Natural killer cell treated with Interleukin-12 subunit alpha and Interleukin-12 subunit beta and Interleukin-15 and Interleukin-18, amount 100 ng/mL, for 72 hours (primary cell): ENCODE measurements at regions not wholly inside any gene's neighbourhood (a gene's known extent, or its start where the extent isn't known, plus 50 kb on each side); places are given as distances from the start of the nearest gene placed in this dataset.

Source experiments
- ATAC-seq, 2 donors: fragments of 150-1000 bp; cut with Tn5 transposase in 1 of 2; sonication (Bioruptor Pico), chemical (Tn5 transposase) in 1 of 2; 2 replicates each; pipeline ENCODE4 v1.10.0; 2021
- DNase-seq: peaks from one replicate; pipeline ENCODE4 v3.0.0; 2022; ENCODE audit warnings: low spot score
- H3K27ac Mint-ChIP-seq, 2 donors: 1 replicate in 1 of 2; 2 replicates in 1 of 2; pipeline ENCODE4 v1.8.0; 2022; ENCODE audit warnings: mixed read lengths in 2 of 2, mild to moderate bottlenecking in 1 of 2, moderate library complexity in 1 of 2
- H3K27me3 Mint-ChIP-seq, 2 donors: 1 replicate in 1 of 2; 2 replicates in 1 of 2; pipeline ENCODE4 v1.8.0; 2022; ENCODE audit warnings: mixed read lengths in 2 of 2
- H3K36me3 Mint-ChIP-seq: one replicate; pipeline ENCODE4 v1.8.0; 2022; ENCODE audit warnings: mixed read lengths
- H3K4me1 Mint-ChIP-seq, 2 donors: 1 replicate in 1 of 2; 2 replicates in 1 of 2; pipeline ENCODE4 v1.8.0; 2022; ENCODE audit warnings: low read depth in 2 of 2, mixed read lengths in 2 of 2, mild to moderate bottlenecking in 1 of 2
- H3K4me3 Mint-ChIP-seq: one replicate; pipeline ENCODE4 v1.8.0; 2022; ENCODE audit warnings: mixed read lengths
- H3K9me3 Mint-ChIP-seq: 2 replicates; pipeline ENCODE4 v1.8.0; 2022; ENCODE audit warnings: mixed read lengths

DNA sequence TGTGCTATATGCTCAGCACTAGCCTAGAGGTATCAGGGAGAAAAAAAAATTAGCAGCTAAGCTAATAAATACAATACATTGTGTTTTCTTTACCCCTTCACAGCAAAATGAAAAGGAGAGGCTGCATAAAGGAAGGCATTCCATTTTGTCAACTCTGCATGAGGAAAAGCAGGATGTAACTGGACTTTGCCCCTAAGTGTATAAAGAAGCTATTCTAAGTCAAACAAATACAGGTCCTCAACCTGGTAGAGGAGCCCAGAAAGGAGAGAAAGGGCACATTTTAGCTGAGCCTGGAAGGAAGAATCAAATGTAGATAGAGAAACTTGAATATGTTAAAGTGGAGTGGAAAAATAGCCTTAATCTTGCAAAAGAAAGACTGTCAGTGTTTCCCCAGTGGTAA lies 89.0 kb upstream of the SPRED1 start:
- no peaks in the 10 kb centered on the region for H3K9me3 Mint-ChIP-seq
- no peaks in the 10 kb centered on the region for H3K36me3 Mint-ChIP-seq
- DNase-seq = no peak
- peaks cover 24 to 40% of the 10 kb centered on the region in 2 donors for H3K27me3 Mint-ChIP-seq
- H3K4me3 Mint-ChIP-seq = no peak overlapping the region
- no peak for ATAC-seq
- no peak overlapping the region for H3K27ac Mint-ChIP-seq
- no peaks in the 10 kb centered on the region for H3K4me1 Mint-ChIP-seq

DNA sequence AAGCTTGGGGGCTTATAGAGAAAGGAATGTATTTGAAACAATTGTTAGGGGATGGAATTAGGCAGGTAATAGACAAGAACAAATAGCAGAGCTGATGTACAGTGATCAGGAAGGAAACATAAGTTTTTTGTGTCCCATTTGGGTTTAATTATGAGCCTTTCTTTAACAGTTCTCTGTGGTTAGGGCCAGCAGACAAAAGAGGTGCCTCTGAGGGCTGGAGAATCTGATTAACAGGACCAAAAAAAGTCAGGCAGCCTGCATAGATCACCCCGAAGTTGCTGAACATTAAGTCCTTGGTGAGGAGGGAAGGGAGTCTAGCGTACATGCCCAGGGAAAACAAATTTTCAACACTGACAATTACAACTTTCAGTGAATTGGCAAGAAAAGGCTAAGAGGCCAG lies 88.6 kb upstream of the SPRED1 start:
- DNase-seq = no peak
- ATAC-seq = no peak
- no peak overlapping the region for H3K27ac Mint-ChIP-seq
- no peaks in the 10 kb centered on the region for H3K4me1 Mint-ChIP-seq
- no peak overlapping the region for H3K4me3 Mint-ChIP-seq
- no peaks in the 10 kb centered on the region for H3K36me3 Mint-ChIP-seq
- peaks cover 20 to 36% of the 10 kb centered on the region in 2 donors for H3K27me3 Mint-ChIP-seq
- H3K9me3 Mint-ChIP-seq = no peaks in the 10 kb centered on the region

DNA sequence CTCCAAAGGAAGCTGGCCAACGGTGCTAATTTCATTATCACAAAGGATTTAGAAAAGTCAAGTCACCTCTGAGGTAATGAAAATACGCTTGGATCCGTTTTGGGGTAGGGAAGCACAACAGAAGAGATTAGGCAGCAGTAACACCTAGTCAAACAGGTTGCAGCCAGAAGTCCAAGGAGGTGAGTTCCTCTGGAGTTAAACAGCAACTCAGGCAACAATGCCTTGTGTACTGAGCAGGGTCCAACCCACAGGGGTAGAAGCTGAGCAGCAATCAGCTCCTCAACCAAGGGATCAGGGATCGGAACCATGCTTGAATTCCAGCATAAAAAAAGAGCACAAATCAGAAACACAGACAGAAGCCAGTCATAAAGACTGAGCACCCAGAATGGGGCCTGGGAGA lies 88.1 kb upstream of the SPRED1 start:
- Mint-ChIP-seq H3K4me3 (no peak overlapping the region), H3K27ac (no peak overlapping the region), H3K36me3 (no peaks in the 10 kb centered on the region), H3K9me3 (no peaks in the 10 kb centered on the region), H3K4me1 (no peaks in the 10 kb centered on the region), H3K27me3 (peaks cover 20 to 34% of the 10 kb centered on the region in 2 donors)
- ATAC-seq = no peak
- no peak for DNase-seq

DNA sequence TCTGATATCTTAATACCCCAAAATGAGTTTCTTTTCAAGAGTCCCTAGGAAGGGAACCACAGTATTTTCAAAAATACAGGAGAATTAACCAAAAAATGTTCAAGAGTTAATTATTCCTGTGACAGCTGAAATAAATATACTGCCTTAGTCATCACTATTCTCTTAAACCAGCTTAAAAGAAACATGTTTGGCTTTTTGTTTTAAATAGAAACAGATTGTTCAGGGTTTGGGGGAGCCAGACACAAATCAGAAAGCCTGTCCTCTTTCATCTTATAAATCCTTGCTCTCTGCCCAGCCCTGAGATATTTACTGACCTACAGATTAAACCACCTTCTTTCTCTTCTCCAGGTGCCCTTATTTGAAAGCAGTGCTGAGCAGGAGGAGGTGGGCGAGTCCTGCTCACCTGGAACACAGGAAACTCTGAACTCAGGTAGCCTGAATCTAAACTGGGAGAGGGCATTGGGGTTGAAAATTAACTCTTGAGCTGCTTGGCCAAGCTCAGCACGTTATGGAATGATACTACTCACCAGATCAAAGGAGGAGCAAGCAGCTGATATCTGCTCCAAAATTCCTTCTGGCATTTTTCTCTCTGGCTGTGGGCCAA lies 84.1 kb upstream of the SPRED1 start:
- ATAC-seq = no peak
- Mint-ChIP-seq H3K9me3 (no peaks in the 10 kb centered on the region), H3K27me3 (peaks cover 17 to 32% of the 10 kb centered on the region in 2 donors), H3K4me3 (no peak overlapping the region), H3K36me3 (no peaks in the 10 kb centered on the region), H3K4me1 (no peaks in the 10 kb centered on the region), H3K27ac (no peak overlapping the region)
- DNase-seq = no peak

DNA sequence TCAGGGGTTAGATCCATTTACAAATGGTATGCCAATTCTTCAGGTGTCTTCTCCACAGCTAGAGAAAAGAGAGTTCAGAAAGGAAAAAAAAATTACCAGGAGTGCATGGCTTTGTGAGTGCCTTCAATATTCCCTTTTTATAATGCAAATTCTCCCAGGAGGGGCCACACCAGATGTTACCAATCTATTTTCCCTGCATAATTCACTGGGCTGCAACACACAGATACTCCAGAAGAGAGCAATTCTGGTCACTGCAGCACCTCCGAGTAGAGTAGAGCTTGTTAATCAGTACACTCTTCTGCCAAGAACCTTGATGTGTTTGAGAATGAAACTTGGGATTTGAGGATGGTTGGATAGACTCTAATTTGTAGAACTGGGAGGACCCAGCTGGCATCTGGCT lies 80.7 kb upstream of the SPRED1 start:
- DNase-seq = no peak
- no peak overlapping the region for H3K4me3 Mint-ChIP-seq
- H3K27ac Mint-ChIP-seq = no peak overlapping the region
- no peaks in the 10 kb centered on the region for H3K36me3 Mint-ChIP-seq
- ATAC-seq = no peak
- no peaks in the 10 kb centered on the region for H3K9me3 Mint-ChIP-seq
- peaks cover 17 to 54% of the 10 kb centered on the region in 2 donors for H3K27me3 Mint-ChIP-seq
- H3K4me1 Mint-ChIP-seq = no peaks in the 10 kb centered on the region

DNA sequence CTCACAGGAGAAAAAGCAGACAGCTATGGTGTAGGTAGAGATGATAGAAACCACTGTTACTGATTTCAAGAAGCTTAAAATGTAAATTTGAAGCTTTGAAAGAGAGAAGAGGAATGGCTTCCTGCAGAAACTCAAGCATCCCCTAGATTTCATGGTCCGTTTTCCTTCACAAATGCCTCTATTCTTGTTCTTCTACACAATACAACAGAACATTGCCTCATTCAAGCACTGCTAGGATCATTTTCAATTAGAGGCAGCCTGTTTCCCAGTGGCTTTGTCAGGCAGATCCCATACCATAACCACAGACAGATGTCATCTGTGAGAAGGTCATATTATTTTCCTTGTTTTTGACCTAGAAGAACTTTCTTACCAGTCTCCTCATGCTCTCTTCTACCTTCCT lies 77.9 kb upstream of the SPRED1 start:
- no peaks in the 10 kb centered on the region for H3K36me3 Mint-ChIP-seq
- DNase-seq (no peak), ATAC-seq (no peak)
- no peaks in the 10 kb centered on the region for H3K9me3 Mint-ChIP-seq
- peaks cover 23 to 55% of the 10 kb centered on the region in 2 donors for H3K27me3 Mint-ChIP-seq
- no peaks in the 10 kb centered on the region for H3K4me1 Mint-ChIP-seq
- H3K4me3 Mint-ChIP-seq = no peak overlapping the region
- H3K27ac Mint-ChIP-seq = no peak overlapping the region

DNA sequence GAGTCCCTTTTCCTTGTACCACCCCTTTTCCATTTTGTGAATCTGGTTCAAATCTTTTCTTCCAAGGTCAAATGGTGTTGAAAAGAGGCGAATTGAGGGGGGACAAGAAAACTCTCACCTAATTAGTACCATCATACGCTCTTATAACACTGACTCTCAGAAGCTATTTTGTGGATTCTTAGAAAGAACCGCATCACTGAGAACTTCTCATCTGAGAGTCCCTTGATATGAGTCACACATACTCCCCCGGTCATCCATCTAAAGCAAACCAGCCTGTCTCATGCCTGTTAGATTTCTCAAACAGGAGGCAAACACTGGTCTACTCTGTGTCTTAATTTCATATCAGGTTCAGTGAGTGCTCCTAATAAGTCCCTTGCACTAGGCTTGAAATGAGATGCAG lies 76.5 kb upstream of the SPRED1 start:
- no peaks in the 10 kb centered on the region for H3K9me3 Mint-ChIP-seq
- no peak overlapping the region for H3K4me3 Mint-ChIP-seq
- H3K4me1 Mint-ChIP-seq = no peaks in the 10 kb centered on the region
- H3K27ac Mint-ChIP-seq = no peak overlapping the region
- ATAC-seq (no peak), DNase-seq (no peak)
- H3K27me3 Mint-ChIP-seq = peaks cover 26 to 60% of the 10 kb centered on the region in 2 donors
- no peaks in the 10 kb centered on the region for H3K36me3 Mint-ChIP-seq

DNA sequence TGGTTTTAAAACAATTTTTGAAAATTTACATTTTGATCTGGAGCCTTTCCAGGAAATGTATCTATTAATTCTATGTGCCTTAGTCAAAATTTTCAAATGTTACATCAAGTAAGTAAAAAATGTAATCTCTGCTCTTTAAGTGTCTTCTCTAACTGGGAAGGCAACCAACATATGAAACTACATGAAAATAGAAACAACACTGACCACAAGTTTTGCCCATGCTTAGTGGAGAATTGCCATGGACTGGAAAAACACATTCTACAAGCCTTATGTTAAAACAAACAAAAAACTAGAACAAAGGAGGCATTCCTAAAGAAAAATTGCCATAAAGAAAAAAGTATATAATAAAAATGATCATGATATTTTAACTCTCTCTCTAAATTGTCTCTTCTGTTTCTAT lies 75.9 kb upstream of the SPRED1 start:
- no peak for ATAC-seq
- Mint-ChIP-seq H3K9me3 (no peaks in the 10 kb centered on the region), H3K4me1 (no peaks in the 10 kb centered on the region), H3K4me3 (no peak overlapping the region), H3K27me3 (peaks cover 26 to 61% of the 10 kb centered on the region in 2 donors), H3K27ac (no peak overlapping the region), H3K36me3 (no peaks in the 10 kb centered on the region)
- no peak for DNase-seq

DNA sequence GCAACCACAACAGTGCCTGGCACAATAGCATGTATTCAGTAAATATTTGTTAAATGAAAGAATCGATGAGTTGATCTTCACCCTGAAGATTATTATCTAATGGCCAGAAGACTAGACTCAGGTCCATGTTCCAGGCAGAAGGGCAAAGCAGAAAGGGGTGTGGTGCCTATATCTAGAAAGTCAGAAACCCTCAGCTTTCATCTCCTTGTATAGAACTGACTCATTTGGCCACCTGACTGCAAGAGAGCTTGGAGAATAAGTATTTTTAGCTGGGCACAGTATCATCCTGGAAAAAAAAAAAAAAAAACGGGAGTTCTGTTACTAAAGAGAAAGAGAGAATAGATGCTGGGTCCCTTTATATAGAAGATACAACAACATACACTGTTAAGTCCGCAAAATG lies 69.7 kb upstream of the SPRED1 start:
- DNase-seq (no peak), ATAC-seq (no peak)
- Mint-ChIP-seq H3K36me3 (no peaks in the 10 kb centered on the region), H3K4me3 (no peak overlapping the region), H3K4me1 (peaks cover 0 to 10% of the 10 kb centered on the region in 2 donors), H3K27ac (no peak overlapping the region), H3K27me3 (peaks cover 31% of the 10 kb centered on the region in 2 donors), H3K9me3 (no peaks in the 10 kb centered on the region)

DNA sequence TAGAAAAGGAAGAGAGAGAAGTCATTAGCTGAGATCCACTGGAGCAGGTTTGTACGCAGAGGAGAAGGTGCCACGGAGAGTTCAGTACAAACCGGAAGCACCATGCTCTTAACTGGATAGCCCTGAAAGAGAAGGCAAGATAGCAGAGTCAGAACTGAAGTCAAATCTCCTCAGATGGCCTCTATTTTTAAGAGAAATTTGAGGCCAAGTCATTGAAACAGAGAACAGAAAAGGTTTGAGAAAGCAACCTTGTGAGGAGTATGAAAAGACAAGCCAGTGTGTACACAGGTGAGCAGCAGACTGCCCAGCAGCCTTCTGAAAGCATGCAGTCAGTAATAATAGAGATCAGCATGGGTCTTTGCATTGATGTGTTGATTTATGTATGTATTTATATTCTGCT lies 66.1 kb upstream of the SPRED1 start:
- Mint-ChIP-seq H3K4me1 (peaks cover 0 to 10% of the 10 kb centered on the region in 2 donors), H3K9me3 (no peaks in the 10 kb centered on the region), H3K36me3 (no peaks in the 10 kb centered on the region), H3K4me3 (peak overlapping the region; percentile 40), H3K27ac (peak overlapping the region in 1 of 2 donors; percentile 2), H3K27me3 (peaks cover 34% of the 10 kb centered on the region in 2 donors)
- ATAC-seq = peak in 1 of 2 donors; percentile 67
- DNase-seq = no peak

DNA sequence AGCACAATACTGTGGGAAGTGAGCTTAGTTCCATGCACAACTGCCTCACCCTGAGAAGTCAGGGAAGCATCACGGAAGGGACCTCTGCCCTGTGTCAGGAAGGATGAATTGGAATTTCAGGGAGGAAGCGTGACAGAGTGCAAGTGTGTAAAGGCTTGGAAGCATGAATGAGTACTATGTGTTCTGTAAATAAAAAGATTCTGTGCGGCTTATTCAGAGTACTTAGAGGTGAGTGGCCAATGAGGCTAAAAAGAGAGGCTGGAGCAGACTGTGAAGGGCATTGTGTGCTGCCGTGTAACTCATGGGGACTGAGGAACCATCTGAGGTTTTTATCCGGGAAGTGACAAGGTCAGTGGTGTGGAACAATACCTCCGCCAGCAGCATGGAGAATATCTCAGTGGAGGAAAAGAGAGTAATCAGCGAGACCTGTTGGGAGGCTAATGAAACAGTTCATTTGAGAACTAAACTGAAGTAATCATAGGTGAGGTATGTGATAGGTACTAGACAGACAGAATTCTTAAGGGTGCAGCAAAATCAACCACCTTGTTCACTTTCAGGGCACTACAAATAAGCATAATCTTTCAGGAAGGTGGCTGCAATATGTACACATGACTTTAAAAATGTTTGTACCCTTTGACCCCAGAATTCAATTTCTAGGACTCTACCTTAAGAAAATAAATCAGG lies 64.9 kb upstream of the SPRED1 start:
- H3K9me3 Mint-ChIP-seq = no peaks in the 10 kb centered on the region
- DNase-seq = no peak
- ATAC-seq = no peak
- H3K27me3 Mint-ChIP-seq = peaks cover 34% of the 10 kb centered on the region in 2 donors
- H3K4me3 Mint-ChIP-seq = no peak overlapping the region
- H3K4me1 Mint-ChIP-seq = peaks cover 0 to 10% of the 10 kb centered on the region in 2 donors
- H3K27ac Mint-ChIP-seq = no peak overlapping the region
- no peaks in the 10 kb centered on the region for H3K36me3 Mint-ChIP-seq

DNA sequence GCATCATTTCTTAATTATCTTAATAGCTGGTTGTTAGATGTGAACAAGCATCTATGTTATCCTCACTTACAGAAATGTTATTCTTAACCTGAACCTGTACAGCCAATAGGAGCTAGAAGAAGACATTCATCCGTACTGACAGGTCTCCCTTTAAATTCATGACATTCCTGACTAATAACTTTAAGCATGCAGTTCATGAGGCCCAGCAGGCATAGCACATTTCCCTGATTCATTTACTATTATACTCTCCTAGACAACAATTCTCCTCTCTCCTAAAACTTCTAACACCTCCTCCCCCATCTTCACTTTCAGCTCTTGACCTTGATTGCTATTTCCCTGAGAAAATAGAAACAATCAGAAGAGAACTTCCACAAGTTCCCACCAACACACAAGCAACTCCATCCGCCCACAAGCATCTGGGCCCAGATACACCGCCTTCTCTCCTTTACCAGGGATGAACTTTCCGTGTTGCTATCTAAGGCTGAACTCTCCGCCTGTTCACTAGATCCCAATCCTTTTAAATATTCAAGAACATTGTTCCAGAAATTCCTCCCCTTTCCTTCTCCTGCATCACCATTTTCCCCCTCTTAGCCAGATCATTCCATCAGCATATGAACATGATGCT lies 62.9 kb upstream of the SPRED1 start:
- H3K4me3 Mint-ChIP-seq = no peak overlapping the region
- H3K4me1 Mint-ChIP-seq = peaks cover 0 to 10% of the 10 kb centered on the region in 2 donors
- no peaks in the 10 kb centered on the region for H3K36me3 Mint-ChIP-seq
- DNase-seq = no peak
- no peak for ATAC-seq
- no peaks in the 10 kb centered on the region for H3K9me3 Mint-ChIP-seq
- H3K27ac Mint-ChIP-seq = no peak overlapping the region
- H3K27me3 Mint-ChIP-seq = peaks cover 28 to 34% of the 10 kb centered on the region in 2 donors

DNA sequence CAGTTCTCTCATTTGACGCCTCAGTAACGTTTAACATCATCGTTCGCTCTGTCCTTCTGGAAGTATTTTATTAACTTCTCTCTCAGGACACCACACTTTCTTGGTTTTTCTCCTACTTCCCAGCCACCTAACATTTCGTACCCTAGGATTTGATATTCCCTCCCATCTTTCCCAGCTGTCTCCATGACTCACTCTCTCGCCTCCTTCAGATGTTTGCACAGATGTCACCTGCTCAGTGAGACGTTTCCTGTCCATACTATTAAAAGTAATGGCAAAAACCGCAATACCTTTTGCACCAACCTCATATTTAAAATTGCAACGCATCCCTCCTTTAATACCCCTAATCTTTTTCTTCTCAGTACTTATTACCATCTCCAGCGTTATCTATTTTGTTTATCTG lies 62.1 kb upstream of the SPRED1 start:
- H3K4me1 Mint-ChIP-seq = peaks cover 0 to 10% of the 10 kb centered on the region in 2 donors
- H3K27ac Mint-ChIP-seq = no peak overlapping the region
- no peaks in the 10 kb centered on the region for H3K9me3 Mint-ChIP-seq
- no peak for ATAC-seq
- H3K27me3 Mint-ChIP-seq = peaks cover 25 to 38% of the 10 kb centered on the region in 2 donors
- DNase-seq = no peak
- no peaks in the 10 kb centered on the region for H3K36me3 Mint-ChIP-seq
- H3K4me3 Mint-ChIP-seq = no peak overlapping the region

DNA sequence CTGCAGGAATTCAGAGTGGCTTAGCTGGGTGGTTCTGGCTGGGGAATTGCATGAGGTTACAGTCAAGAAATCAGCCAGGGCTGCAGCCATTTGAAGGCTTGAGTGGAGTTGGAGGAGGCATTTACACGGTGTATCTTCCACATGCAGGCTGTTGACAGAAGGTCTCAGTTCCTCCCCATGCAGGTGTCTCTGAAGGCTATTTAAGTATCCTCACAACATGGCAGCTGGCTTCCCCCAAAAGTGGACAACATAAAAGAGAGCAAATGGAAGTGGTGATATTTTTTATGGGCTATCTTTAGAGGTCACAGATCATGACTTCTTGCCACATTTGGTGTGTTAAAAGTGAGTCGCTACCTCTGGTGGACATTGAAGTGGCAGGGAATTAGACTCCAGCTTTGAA lies 60.1 kb upstream of the SPRED1 start:
- H3K36me3 Mint-ChIP-seq = no peaks in the 10 kb centered on the region
- peaks cover 21 to 34% of the 10 kb centered on the region in 2 donors for H3K27me3 Mint-ChIP-seq
- DNase-seq (no peak), ATAC-seq (no peak)
- no peak overlapping the region for H3K4me3 Mint-ChIP-seq
- no peaks in the 10 kb centered on the region for H3K9me3 Mint-ChIP-seq
- H3K4me1 Mint-ChIP-seq = no peaks in the 10 kb centered on the region
- H3K27ac Mint-ChIP-seq = no peak overlapping the region
